Liver (tissue), 7 donors: ENCODE measurements at regions not wholly inside any gene's neighbourhood (a gene's known extent, or its start where the extent isn't known, plus 50 kb on each side); places are given as distances from the start of the nearest gene placed in this dataset.
A peak's percentile ranks its signal among the peaks of the same experiment; 100 is the strongest.

Experiments
- DNase-seq: peaks from one replicate; pipeline ENCODE4 v3.0.0-alpha.2; 2017; ENCODE audit warnings: low spot score
- H3K27ac ChIP-seq, 2 donors: one replicate each; pipeline ENCODE4 v1.7.0; 2013; ENCODE audit warnings: inconsistent platforms in 2 of 2, low read length in 2 of 2, control low read depth in 1 of 2, low read depth in 1 of 2, mild to moderate bottlenecking in 1 of 2
- H3K27me3 ChIP-seq, 4 donors: one replicate each; pipeline versions ENCODE4 v1.6.1 to v1.7.0; 2013; ENCODE audit warnings: low read length in 3 of 4, inconsistent platforms in 1 of 4, mild to moderate bottlenecking in 1 of 4, moderate library complexity in 1 of 4; ENCODE audit not compliant: control insufficient read depth in 4 of 4, insufficient read depth in 4 of 4
- H3K36me3 ChIP-seq, 4 donors: one replicate each; pipeline versions ENCODE4 v1.6.1 to v1.7.0; 2013; ENCODE audit warnings: low read length in 3 of 4, mild to moderate bottlenecking in 3 of 4, low read depth in 1 of 4, moderate library complexity in 1 of 4; ENCODE audit not compliant: control insufficient read depth in 4 of 4, insufficient read depth in 3 of 4
- H3K4me1 ChIP-seq, 4 donors: one replicate each; pipeline versions ENCODE4 v1.6.1 to v1.7.0; 2013; ENCODE audit warnings: low read length in 3 of 4, mild to moderate bottlenecking in 3 of 4, moderate library complexity in 1 of 4; ENCODE audit not compliant: control insufficient read depth in 4 of 4, insufficient read depth in 4 of 4
- H3K4me3 ChIP-seq, 3 donors: one replicate each; pipeline versions ENCODE4 v1.6.1 to v1.7.0; 2013; ENCODE audit warnings: low read length in 3 of 3, control low read depth in 1 of 3, low read depth in 1 of 3, mild to moderate bottlenecking in 1 of 3
- H3K9ac ChIP-seq, 2 donors: one replicate each; pipeline ENCODE4 v1.7.0; 2013; ENCODE audit warnings: low read length in 2 of 2, mild to moderate bottlenecking in 2 of 2, moderate library complexity in 2 of 2, control low read depth in 1 of 2, low read depth in 1 of 2
- H3K9me3 ChIP-seq, 4 donors: one replicate each; pipeline versions ENCODE4 v1.6.1 to v1.7.0; 2013; ENCODE audit warnings: low read length in 3 of 4; ENCODE audit not compliant: control insufficient read depth in 4 of 4
- EGR1 ChIP-seq, 2 donors: IDR thresholded peaks; 2 replicates each; pipeline ENCODE4 v1.6.1; 2016 to 2018; ENCODE audit warnings: antibody characterized with exemption in 2 of 2, low read depth in 2 of 2
- FOXA1 ChIP-seq: IDR thresholded peaks from 2 replicates; pipeline ENCODE4 v1.6.1; 2016; ENCODE audit warnings: antibody characterized with exemption
- FOXA2 ChIP-seq: IDR thresholded peaks from 2 replicates; pipeline ENCODE4 v1.6.1; 2016; ENCODE audit warnings: antibody characterized with exemption
- GABPA ChIP-seq, 2 donors: IDR thresholded peaks in 1 of 2; conservative IDR thresholded peaks in 1 of 2; 2 replicates each; pipeline ENCODE4 v1.6.1; 2016; ENCODE audit warnings: antibody characterized with exemption in 2 of 2, mild to moderate bottlenecking in 1 of 2, moderate library complexity in 1 of 2
- HNF4A ChIP-seq, 2 donors: conservative IDR thresholded peaks; 2 replicates each; pipeline ENCODE4 v1.6.1; 2016; ENCODE audit warnings: antibody characterized with exemption in 2 of 2, mild to moderate bottlenecking in 2 of 2
- HNF4G ChIP-seq: IDR thresholded peaks from 2 replicates; pipeline ENCODE4 v1.6.1; 2016; ENCODE audit warnings: antibody characterized with exemption
- JUND ChIP-seq, 2 donors: IDR thresholded peaks; 2 replicates each; pipeline ENCODE4 v1.6.1; 2016; ENCODE audit warnings: antibody characterized with exemption in 2 of 2
- NR2F2 ChIP-seq: IDR thresholded peaks from 2 replicates; pipeline ENCODE4 v1.6.1; 2016; ENCODE audit warnings: antibody characterized with exemption
- RAD21 ChIP-seq, 2 donors: IDR thresholded peaks; 2 replicates each; pipeline ENCODE4 v1.6.1; 2016; ENCODE audit warnings: antibody characterized with exemption in 2 of 2, mild to moderate bottlenecking in 2 of 2
- RXRA ChIP-seq, 2 donors: IDR thresholded peaks; 2 replicates each; pipeline ENCODE4 v1.6.1; 2017 to 2018; ENCODE audit warnings: antibody characterized with exemption in 2 of 2, mild to moderate bottlenecking in 1 of 2
- SP1 ChIP-seq: IDR thresholded peaks from 2 replicates; pipeline ENCODE4 v1.6.1; 2018; ENCODE audit warnings: antibody characterized with exemption, mild to moderate bottlenecking
- TAF1 ChIP-seq: conservative IDR thresholded peaks from 2 replicates; pipeline ENCODE4 v1.6.1; 2016; ENCODE audit warnings: antibody characterized with exemption, mild to moderate bottlenecking
- YY1 ChIP-seq: IDR thresholded peaks from 2 replicates; pipeline ENCODE4 v1.6.1; 2016; ENCODE audit warnings: antibody characterized with exemption, mild to moderate bottlenecking
- ZBTB33 ChIP-seq: IDR thresholded peaks from 2 replicates; pipeline ENCODE4 v1.6.1; 2016; ENCODE audit warnings: antibody characterized with exemption
- WGBS: extraction: QIAGEN DNeasy Blood & Tissue Kit; methylation state at CpG from one replicate; pipeline ENCODE4 v1.1.7; 2013; 5-methylcytosine and 5-hydroxymethylcytosine counted together
- TF ChIP-seq, protein P1 (sequence below): IDR thresholded peaks from 2 replicates; pipeline ENCODE4 v1.6.1; 2016; ENCODE audit warnings: antibody characterized with exemption
- TF ChIP-seq, protein P2 (sequence below): IDR thresholded peaks from 2 replicates; pipeline ENCODE4 v1.6.1; 2016; ENCODE audit warnings: antibody characterized with exemption, mild to moderate bottlenecking
- donor health status: healthy.
- donor health status: healthy.
- donor health status: healthy.
- donor health status: healthy.

DNA sequence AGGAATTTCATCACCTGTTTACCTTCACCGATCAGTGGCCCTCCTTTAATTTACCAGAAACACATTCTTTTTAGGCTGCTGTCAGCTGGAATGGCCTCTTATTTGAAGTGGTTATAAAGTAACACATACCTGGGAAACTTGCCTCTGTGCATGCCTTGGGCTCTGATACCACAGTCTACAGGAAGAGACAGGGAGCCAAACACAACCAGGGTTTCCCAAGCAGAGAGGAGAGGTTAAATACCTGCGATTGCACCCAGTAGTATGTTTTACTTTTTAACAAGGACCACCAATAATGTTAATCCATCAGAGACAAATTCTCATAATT, 444.0 kb upstream of the SGCG start:
- no peak for TF ChIP-seq YY1
- TF ChIP-seq NR2F2, result no peak
- TF ChIP-seq EGR1 (IDR thresholded peaks at IDR 0.05; ENCODE audit: low read depth in 2 of 2), result no peak
- no peak for TF ChIP-seq RXRA (IDR thresholded peaks at IDR 0.05)
- TF ChIP-seq, protein P1, sequence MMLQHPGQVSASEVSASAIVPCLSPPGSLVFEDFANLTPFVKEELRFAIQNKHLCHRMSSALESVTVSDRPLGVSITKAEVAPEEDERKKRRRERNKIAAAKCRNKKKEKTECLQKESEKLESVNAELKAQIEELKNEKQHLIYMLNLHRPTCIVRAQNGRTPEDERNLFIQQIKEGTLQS, result no peak
- no peak for TF ChIP-seq ZBTB33
- TF ChIP-seq HNF4A (conservative IDR thresholded peaks at IDR 0.05), result no peak
- no peak for TF ChIP-seq GABPA (IDR thresholded peaks at IDR 0.05 in 1 of 2, conservative IDR thresholded peaks at IDR 0.05 in 1 of 2)
- no peak for TF ChIP-seq HNF4G
- TF ChIP-seq RAD21 (IDR thresholded peaks at IDR 0.05), result no peak
- TF ChIP-seq JUND (IDR thresholded peaks at IDR 0.05), result no peak
- TF ChIP-seq SP1, result no peak
- TF ChIP-seq, protein P2, sequence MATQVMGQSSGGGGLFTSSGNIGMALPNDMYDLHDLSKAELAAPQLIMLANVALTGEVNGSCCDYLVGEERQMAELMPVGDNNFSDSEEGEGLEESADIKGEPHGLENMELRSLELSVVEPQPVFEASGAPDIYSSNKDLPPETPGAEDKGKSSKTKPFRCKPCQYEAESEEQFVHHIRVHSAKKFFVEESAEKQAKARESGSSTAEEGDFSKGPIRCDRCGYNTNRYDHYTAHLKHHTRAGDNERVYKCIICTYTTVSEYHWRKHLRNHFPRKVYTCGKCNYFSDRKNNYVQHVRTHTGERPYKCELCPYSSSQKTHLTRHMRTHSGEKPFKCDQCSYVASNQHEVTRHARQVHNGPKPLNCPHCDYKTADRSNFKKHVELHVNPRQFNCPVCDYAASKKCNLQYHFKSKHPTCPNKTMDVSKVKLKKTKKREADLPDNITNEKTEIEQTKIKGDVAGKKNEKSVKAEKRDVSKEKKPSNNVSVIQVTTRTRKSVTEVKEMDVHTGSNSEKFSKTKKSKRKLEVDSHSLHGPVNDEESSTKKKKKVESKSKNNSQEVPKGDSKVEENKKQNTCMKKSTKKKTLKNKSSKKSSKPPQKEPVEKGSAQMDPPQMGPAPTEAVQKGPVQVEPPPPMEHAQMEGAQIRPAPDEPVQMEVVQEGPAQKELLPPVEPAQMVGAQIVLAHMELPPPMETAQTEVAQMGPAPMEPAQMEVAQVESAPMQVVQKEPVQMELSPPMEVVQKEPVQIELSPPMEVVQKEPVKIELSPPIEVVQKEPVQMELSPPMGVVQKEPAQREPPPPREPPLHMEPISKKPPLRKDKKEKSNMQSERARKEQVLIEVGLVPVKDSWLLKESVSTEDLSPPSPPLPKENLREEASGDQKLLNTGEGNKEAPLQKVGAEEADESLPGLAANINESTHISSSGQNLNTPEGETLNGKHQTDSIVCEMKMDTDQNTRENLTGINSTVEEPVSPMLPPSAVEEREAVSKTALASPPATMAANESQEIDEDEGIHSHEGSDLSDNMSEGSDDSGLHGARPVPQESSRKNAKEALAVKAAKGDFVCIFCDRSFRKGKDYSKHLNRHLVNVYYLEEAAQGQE, result no peak
- TF ChIP-seq FOXA1, result no peak
- no peak for TF ChIP-seq TAF1
- TF ChIP-seq FOXA2, result no peak
- Histone ChIP-seq H3K27me3 (peaks cover 0 to 2% (median 0%) of the 10 kb centered on the region in 4 donors), H3K4me1 (peaks cover 0 to 1% (median 0%) of the 10 kb centered on the region in 4 donors), H3K4me3 (no peak overlapping the region), H3K9me3 (peaks cover 0 to 5% (median under 1%) of the 10 kb centered on the region in 4 donors), H3K27ac (no peak overlapping the region), H3K36me3 (no peaks in the 10 kb centered on the region), H3K9ac (no peak overlapping the region)
- DNase-seq, result no peak
- WGBS, result 64% methylated on average over 2 of the region's 2 CpGs

GRCh38 chr13:22738357-22738756, 442.4 kb upstream of the SGCG start:
- Histone ChIP-seq H3K27me3 (peaks cover 0 to 2% (median 0%) of the 10 kb centered on the region in 4 donors), H3K36me3 (no peaks in the 10 kb centered on the region), H3K4me3 (no peak overlapping the region), H3K9ac (no peak overlapping the region), H3K9me3 (peaks cover 0 to 5% (median under 1%) of the 10 kb centered on the region in 4 donors), H3K27ac (no peak overlapping the region), H3K4me1 (peaks cover 0 to 1% (median 0%) of the 10 kb centered on the region in 4 donors)
- no peak for DNase-seq
- WGBS, result 56% methylated on average over 3 of the region's 3 CpGs
- TF ChIP-seq, protein P2, result no peak
- peak; percentile 37 for TF ChIP-seq YY1
- TF ChIP-seq ZBTB33, result peak; percentile 19
- TF ChIP-seq RXRA (IDR thresholded peaks at IDR 0.05), result peak in 1 of 2 donors; percentile 28
- peak; percentile 8 to 41 for TF ChIP-seq HNF4A (conservative IDR thresholded peaks at IDR 0.05)
